ENCODE measurements at regions not wholly inside any gene's neighbourhood (a gene's known extent, or its start where the extent isn't known, plus 50 kb on each side); places are given as distances from the start of the nearest gene placed in this dataset.

DNA sequence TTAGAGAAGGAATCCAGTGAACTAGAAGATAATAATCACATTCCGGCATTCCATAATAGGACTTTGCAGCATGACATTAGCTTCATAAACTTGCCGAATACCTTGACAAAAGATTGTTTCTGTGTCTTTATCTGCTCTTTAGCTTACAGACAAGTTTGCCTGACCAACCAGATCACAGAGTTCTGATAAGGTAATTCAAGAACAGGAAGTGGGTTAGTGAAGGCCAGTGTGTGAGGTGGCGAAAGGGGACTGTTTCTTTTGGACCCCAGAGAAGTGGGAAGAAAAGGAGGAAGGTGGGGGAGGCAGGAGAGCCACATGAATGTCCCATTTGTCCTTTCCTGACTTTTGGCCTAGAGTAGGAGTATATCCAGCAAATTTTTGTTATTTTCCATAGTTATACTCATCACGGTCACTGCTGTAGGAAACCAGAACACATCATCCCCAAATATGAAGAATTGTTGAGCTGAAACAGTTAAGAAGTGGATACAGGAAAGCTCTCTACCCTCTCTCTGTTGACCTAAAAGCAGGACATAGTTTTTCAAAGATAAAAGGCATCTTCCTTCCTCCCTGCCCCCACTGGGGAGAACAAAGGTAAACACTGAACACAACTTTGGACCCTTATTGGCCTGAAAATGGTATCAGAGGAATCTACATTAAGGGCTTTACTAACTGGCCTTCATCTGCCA lies 72.4 kb upstream of the TNFAIP3 start:
- DNase-seq: no peak
- H3K27me3 ChIP-seq: no peaks in the 10 kb centered on the region
- no peak overlapping the region for H3K27ac ChIP-seq
- no peaks in the 10 kb centered on the region for H3K36me3 ChIP-seq
- intact Hi-C loops (cut with DNase I): loop anchor here in 2 of 10 donors (10.0 kb wide), 2 partner anchors 90 to 140 kb away; no protein-coding TSS in a partner anchor
- no peak overlapping the region for H3K4me3 ChIP-seq
- TF ChIP-seq POLR2A (IDR thresholded peaks at IDR 0.05): no peak
- TF ChIP-seq, protein P1, sequence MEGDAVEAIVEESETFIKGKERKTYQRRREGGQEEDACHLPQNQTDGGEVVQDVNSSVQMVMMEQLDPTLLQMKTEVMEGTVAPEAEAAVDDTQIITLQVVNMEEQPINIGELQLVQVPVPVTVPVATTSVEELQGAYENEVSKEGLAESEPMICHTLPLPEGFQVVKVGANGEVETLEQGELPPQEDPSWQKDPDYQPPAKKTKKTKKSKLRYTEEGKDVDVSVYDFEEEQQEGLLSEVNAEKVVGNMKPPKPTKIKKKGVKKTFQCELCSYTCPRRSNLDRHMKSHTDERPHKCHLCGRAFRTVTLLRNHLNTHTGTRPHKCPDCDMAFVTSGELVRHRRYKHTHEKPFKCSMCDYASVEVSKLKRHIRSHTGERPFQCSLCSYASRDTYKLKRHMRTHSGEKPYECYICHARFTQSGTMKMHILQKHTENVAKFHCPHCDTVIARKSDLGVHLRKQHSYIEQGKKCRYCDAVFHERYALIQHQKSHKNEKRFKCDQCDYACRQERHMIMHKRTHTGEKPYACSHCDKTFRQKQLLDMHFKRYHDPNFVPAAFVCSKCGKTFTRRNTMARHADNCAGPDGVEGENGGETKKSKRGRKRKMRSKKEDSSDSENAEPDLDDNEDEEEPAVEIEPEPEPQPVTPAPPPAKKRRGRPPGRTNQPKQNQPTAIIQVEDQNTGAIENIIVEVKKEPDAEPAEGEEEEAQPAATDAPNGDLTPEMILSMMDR (IDR thresholded peaks at IDR 0.05): no peak
- WGBS, 4 donors: 77 to 83% (median 79%) methylated on average over 4 of the region's 4 CpGs
- peaks cover 0 to 34% (median 2%) of the 10 kb centered on the region in 12 donors for H3K4me1 ChIP-seq
- ATAC-seq: no peak
- H3K9me3 ChIP-seq: no peaks in the 10 kb centered on the region

DNA sequence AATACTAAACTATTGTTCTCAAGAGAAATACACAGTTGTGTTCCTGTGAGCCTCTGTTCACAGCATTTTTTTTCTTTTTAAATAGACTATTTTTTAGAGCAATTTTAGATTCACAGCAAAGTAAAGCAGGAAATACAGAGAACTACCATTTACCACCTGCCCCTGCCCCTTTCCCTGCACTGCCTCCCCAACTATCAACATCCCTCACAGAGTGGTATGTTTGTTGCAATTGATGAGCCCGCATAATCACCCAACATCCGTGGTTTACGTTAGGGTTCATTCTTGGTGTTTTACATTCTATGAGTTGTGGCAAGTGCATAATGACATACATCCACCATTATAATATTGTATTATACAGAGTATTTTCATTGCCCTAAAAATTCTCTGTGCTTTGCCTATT lies 71.6 kb upstream of the TNFAIP3 start:
- DNase-seq: no peak
- TF ChIP-seq POLR2A (IDR thresholded peaks at IDR 0.05): no peak
- TF ChIP-seq, protein P1 (IDR thresholded peaks at IDR 0.05): no peak
- H3K4me1 ChIP-seq: peaks cover 0 to 42% (median 2%) of the 10 kb centered on the region in 12 donors
- H3K4me3 ChIP-seq: no peak overlapping the region
- no peaks in the 10 kb centered on the region for H3K36me3 ChIP-seq
- 92 to 97% (median 95%) methylated on average over 3 of the region's 3 CpGs for WGBS, 4 donors
- no peak overlapping the region for H3K27ac ChIP-seq
- no peak for ATAC-seq
- intact Hi-C loops (cut with DNase I): loop anchor here in 2 of 10 donors (10.0 kb wide), 2 partner anchors 91 to 139 kb away; no protein-coding TSS in a partner anchor
- no peaks in the 10 kb centered on the region for H3K9me3 ChIP-seq
- no peaks in the 10 kb centered on the region for H3K27me3 ChIP-seq

DNA sequence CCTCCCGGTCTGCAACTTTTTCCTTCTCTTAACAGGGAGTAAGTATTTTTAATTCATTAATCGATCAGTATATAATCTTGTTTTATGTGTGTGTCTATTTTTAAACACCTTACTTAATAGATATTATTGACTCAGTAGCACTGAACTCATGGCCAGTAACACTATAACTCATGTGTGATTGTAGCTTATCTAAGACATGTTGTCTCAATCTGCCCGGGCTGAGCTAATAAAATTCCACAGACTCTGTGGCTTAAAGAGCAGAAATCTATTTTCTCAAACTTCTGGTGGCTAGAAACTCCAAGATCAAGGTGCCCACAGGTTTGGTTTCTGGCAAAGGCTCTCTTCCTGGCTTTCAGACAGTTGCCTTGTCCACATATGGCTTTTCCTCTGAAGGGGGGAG lies 68.8 kb upstream of the TNFAIP3 start:
- no peak overlapping the region for H3K27ac ChIP-seq
- intact Hi-C loops (cut with DNase I): loop anchor here in 2 of 10 donors (10.0 kb wide), 2 partner anchors 93 to 137 kb away; no protein-coding TSS in a partner anchor
- ATAC-seq: no peak

DNA sequence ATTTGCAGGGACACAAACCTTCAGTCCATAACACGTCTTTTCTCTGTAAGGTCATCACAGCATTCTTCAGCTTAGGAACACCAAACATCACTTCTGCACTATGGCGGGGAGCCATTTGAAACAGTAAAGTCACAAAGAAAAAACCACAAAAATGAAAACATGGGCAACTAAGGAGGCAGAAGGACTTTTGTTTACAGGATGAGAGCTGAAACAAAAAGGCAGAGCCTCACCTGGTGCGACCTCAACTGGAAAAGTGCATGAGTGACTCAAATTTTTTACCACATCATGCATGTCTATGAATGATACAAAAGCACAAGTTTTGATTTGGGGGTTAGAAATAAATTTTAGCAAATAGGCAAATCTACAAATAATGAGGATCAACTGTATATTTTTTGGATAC lies 68.2 kb upstream of the TNFAIP3 start:
- H3K36me3 ChIP-seq: no peaks in the 10 kb centered on the region
- ATAC-seq (no peak), DNase-seq (no peak)
- WGBS, 4 donors: 88 to 97% (median 94%) methylated on average over 3 of the region's 3 CpGs
- H3K27me3 ChIP-seq: no peaks in the 10 kb centered on the region
- intact Hi-C loops (cut with DNase I): loop anchor here in 2 of 10 donors (10.0 kb wide), 2 partner anchors 94 to 136 kb away; no protein-coding TSS in a partner anchor
- peaks cover 0 to 17% (median 0%) of the 10 kb centered on the region in 12 donors for H3K4me1 ChIP-seq
- H3K27ac ChIP-seq: no peak overlapping the region
- TF ChIP-seq, protein P1 (IDR thresholded peaks at IDR 0.05): no peak
- no peak for TF ChIP-seq POLR2A (IDR thresholded peaks at IDR 0.05)
- no peak overlapping the region for H3K4me3 ChIP-seq
- no peaks in the 10 kb centered on the region for H3K9me3 ChIP-seq

More for the DNA sequence above, 68.8 kb upstream of the TNFAIP3 start:
- WGBS, 4 donors: 69 to 74% (median 72%) methylated on average over 3 of the region's 3 CpGs
- H3K9me3 ChIP-seq: no peaks in the 10 kb centered on the region
- TF ChIP-seq, protein P1 (IDR thresholded peaks at IDR 0.05): no peak
- TF ChIP-seq POLR2A (IDR thresholded peaks at IDR 0.05): no peak
- DNase-seq: no peak
- H3K36me3 ChIP-seq: no peaks in the 10 kb centered on the region
- no peaks in the 10 kb centered on the region for H3K27me3 ChIP-seq
- no peak overlapping the region for H3K4me3 ChIP-seq
- H3K4me1 ChIP-seq: peaks cover 0 to 17% (median 0%) of the 10 kb centered on the region in 12 donors

All from heart left ventricle (tissue), 16 donors.